Umbilical cord (tissue), 1 donor: ENCODE measurements at regions not wholly inside any gene's neighbourhood (a gene's known extent, or its start where the extent isn't known, plus 50 kb on each side); places are given as distances from the start of the nearest gene placed in this dataset.

Source experiments
- DNase-seq: peaks from one replicate; pipeline ENCODE4 v3.0.0-alpha.2; 2015; ENCODE audit warnings: low spot score

- no peak for DNase-seq
These were observed 58.6 kb downstream of the TMEM17 start for GRCh38 chr2:62447411-62447810.

- no peak for DNase-seq
These were observed 59.5 kb downstream of the TMEM17 start for GRCh38 chr2:62446491-62446890.

- no peak for DNase-seq
These were observed 62.1 kb downstream of the TMEM17 start for GRCh38 chr2:62443886-62444285.

- DNase-seq, result no peak
These were observed 62.5 kb downstream of the TMEM17 start for GRCh38 chr2:62443471-62443870.

GRCh38 chr2:62441824-62442223, 64.2 kb downstream of the TMEM17 start:
- no peak for DNase-seq

GRCh38 chr2:62441421-62441820, 64.6 kb downstream of the TMEM17 start:
- no peak for DNase-seq

GRCh38 chr2:62440281-62440946, 65.6 kb downstream of the TMEM17 start:
- no peak for DNase-seq

GRCh38 chr2:62439425-62439824, 66.6 kb downstream of the TMEM17 start:
- no peak for DNase-seq

GRCh38 chr2:62437785-62438184, 68.2 kb downstream of the TMEM17 start:
- no peak for DNase-seq

- DNase-seq, result no peak
These were observed 70.3 kb downstream of the TMEM17 start for GRCh38 chr2:62435720-62436119.

GRCh38 chr2:62432407-62432806, 73.6 kb downstream of the TMEM17 start:
- no peak for DNase-seq

GRCh38 chr2:62431512-62431911, 74.5 kb downstream of the TMEM17 start:
- no peak for DNase-seq

GRCh38 chr2:62430146-62430545, 75.8 kb downstream of the TMEM17 start:
- DNase-seq, result no peak

GRCh38 chr2:62427146-62427545, 78.8 kb downstream of the TMEM17 start:
- DNase-seq, result no peak

- no peak for DNase-seq
These were observed 79.7 kb downstream of the TMEM17 start for GRCh38 chr2:62426154-62426912.

GRCh38 chr2:62425684-62426083, 80.3 kb downstream of the TMEM17 start:
- no peak for DNase-seq

- no peak for DNase-seq
These were observed 81.1 kb downstream of the TMEM17 start for GRCh38 chr2:62424899-62425298.

- no peak for DNase-seq
These were observed 82.0 kb downstream of the TMEM17 start for GRCh38 chr2:62423883-62424458.

- no peak for DNase-seq
These were observed 82.8 kb downstream of the TMEM17 start for GRCh38 chr2:62423235-62423634.

GRCh38 chr2:62415518-62415917, 90.5 kb downstream of the TMEM17 start:
- DNase-seq, result no peak

GRCh38 chr2:62415019-62415431, 91.0 kb downstream of the TMEM17 start:
- DNase-seq, result no peak

GRCh38 chr2:62413116-62413663, 92.8 kb downstream of the TMEM17 start:
- no peak for DNase-seq

GRCh38 chr2:62412347-62412742, 93.7 kb downstream of the TMEM17 start:
- no peak for DNase-seq
